H1 (cell line): ENCODE measurements at regions not wholly inside any gene's neighbourhood (a gene's known extent, or its start where the extent isn't known, plus 50 kb on each side); places are given as distances from the start of the nearest gene placed in this dataset.

ENCODE experiments used
- CTCF ChIA-PET: fragments of 300-600 bp; sonication (Branson Sonifier 250); formaldehyde crosslinking; loops from one replicate; lab custom pipeline; 2021; ENCODE audit not compliant: partially characterized antibody; lab: Charles Lee
- POLR2A ChIA-PET: fragments of 300-600 bp; sonication (Branson Sonifier 250); formaldehyde crosslinking; loops from one replicate; lab custom pipeline; 2021; ENCODE audit warnings: inconsistent platforms; ENCODE audit not compliant: partially characterized antibody; lab: Charles Lee
- DNase-seq, 2 experiments: peaks; one replicate each; pipeline versions ENCODE4 v3.0.0 to v3.0.0-alpha.2; 2010 to 2022; ENCODE audit warnings: low spot score in 2 of 2, low read depth in 1 of 2, mixed read lengths in 1 of 2
- FAIRE-seq: peaks from 2 replicates; lab custom pipeline; 2011; peaks lifted over from hg19 to GRCh38; lab: Jason Lieb, UNC
- H2AFZ ChIP-seq: 2 replicates; pipeline ENCODE4 v1.8.1; 2012; ENCODE audit warnings: low read length, inconsistent platforms
- H2AK5ac ChIP-seq: 2 replicates; pipeline ENCODE4 v1.6.1; 2013; ENCODE audit warnings: low read depth, low read length
- H2BK120ac ChIP-seq: replicated peaks from 2 replicates; pipeline ENCODE3; 2013; ENCODE audit warnings: low read depth, low read length, inconsistent platforms
- H2BK12ac ChIP-seq: 2 replicates; pipeline ENCODE4 v1.6.1; 2013; ENCODE audit warnings: low read depth, low read length
- H2BK15ac ChIP-seq: 2 replicates; pipeline ENCODE4 v1.6.1; 2013; ENCODE audit warnings: low read length
- H2BK20ac ChIP-seq: 2 replicates; pipeline ENCODE4 v1.6.1; 2013; ENCODE audit warnings: low read length
- H2BK5ac ChIP-seq: 2 replicates; pipeline ENCODE4 v1.6.1; 2013; ENCODE audit warnings: low read depth, low read length
- H3K14ac ChIP-seq: 2 replicates; pipeline ENCODE4 v1.6.1; 2013; ENCODE audit warnings: inconsistent platforms; ENCODE audit not compliant: insufficient read length
- H3K18ac ChIP-seq: 2 replicates; pipeline ENCODE4 v1.6.1; 2013; ENCODE audit warnings: low read length; ENCODE audit errors: extremely low read depth
- H3K23ac ChIP-seq: 2 replicates; pipeline ENCODE4 v1.6.1; 2013; ENCODE audit warnings: inconsistent platforms; ENCODE audit not compliant: insufficient read length
- H3K23me2 ChIP-seq: 2 replicates; pipeline ENCODE4 v1.6.1; 2013; ENCODE audit warnings: low read depth, low read length
- H3K27ac ChIP-seq: 2 replicates; pipeline ENCODE4 v1.6.1; 2011; ENCODE audit warnings: low read depth, low read length, inconsistent platforms
- H3K27me3 ChIP-seq, 4 experiments: replicated peaks in 1 of 4; 1 replicate in 1 of 4; 2 replicates in 3 of 4; pipeline versions ENCODE4 v1.6.1 to v1.8.1; 2011 to 2013; ENCODE audit warnings: low read length in 3 of 4, mild to moderate bottlenecking in 3 of 4, inconsistent platforms in 2 of 4, mixed read lengths in 2 of 4, moderate library complexity in 1 of 4; ENCODE audit not compliant: control insufficient read depth in 3 of 4, insufficient read depth in 3 of 4; ENCODE audit errors: extremely low read depth in 1 of 4
- H3K36me3 ChIP-seq, 4 experiments: 2 replicates each; pipeline versions ENCODE4 v1.6.1 to v1.8.1; 2011 to 2013; ENCODE audit warnings: mild to moderate bottlenecking in 4 of 4, low read length in 3 of 4, moderate library complexity in 2 of 4, control low read depth in 1 of 4, inconsistent platforms in 1 of 4; ENCODE audit not compliant: insufficient read depth in 4 of 4, control insufficient read depth in 2 of 4
- H3K4ac ChIP-seq: replicated peaks from 2 replicates; pipeline ENCODE3; 2013; ENCODE audit warnings: low read length, low read depth, mixed read lengths, inconsistent platforms; ENCODE audit not compliant: insufficient read length
- H3K4me1 ChIP-seq, 4 experiments: replicated peaks in 1 of 4; 1 replicate in 1 of 4; 2 replicates in 3 of 4; pipeline versions ENCODE4 v1.6.1 to v1.8.1; 2011 to 2013; ENCODE audit warnings: low read length in 3 of 4, inconsistent platforms in 2 of 4, mixed read lengths in 1 of 4; ENCODE audit not compliant: insufficient read depth in 4 of 4, control insufficient read depth in 3 of 4
- H3K4me2 ChIP-seq, 2 experiments: 2 replicates each; pipeline versions ENCODE4 v1.6.1 to v1.8.1; 2011 to 2013; ENCODE audit warnings: low read depth in 2 of 2, low read length in 2 of 2, control low read depth in 1 of 2, inconsistent platforms in 1 of 2, mild to moderate bottlenecking in 1 of 2; ENCODE audit not compliant: insufficient read depth in 1 of 2
- H3K4me3 ChIP-seq, 4 experiments: fragments of 200-600, 300-600 bp in 1 of 4; sonication (generic), shearing (Covaris generic), sonication (Bioruptor Twin) in 1 of 4; 2 replicates each; pipeline versions ENCODE4 v1.5.1 to v1.8.1; 2011 to 2016; ENCODE audit warnings: low read length in 4 of 4, low read depth in 3 of 4, control low read depth in 2 of 4, inconsistent platforms in 2 of 4, mild to moderate bottlenecking in 2 of 4, mixed read lengths in 1 of 4, moderate library complexity in 1 of 4; ENCODE audit not compliant: insufficient read depth in 2 of 4; ENCODE audit errors: extremely low read depth in 1 of 4
- H3K56ac ChIP-seq: replicated peaks from 2 replicates; pipeline ENCODE3; 2013; ENCODE audit warnings: low read depth, mild to moderate bottlenecking, mixed read lengths, low read length, inconsistent platforms; ENCODE audit not compliant: insufficient read length
- H3K79me1 ChIP-seq: 2 replicates; pipeline ENCODE4 v1.6.1; 2013; ENCODE audit warnings: low read depth, low read length, control low read depth
- H3K79me2 ChIP-seq, 2 experiments: 2 replicates each; pipeline versions ENCODE4 v1.6.1 to v1.8.1; 2012 to 2013; ENCODE audit warnings: low read length in 2 of 2, mild to moderate bottlenecking in 2 of 2, inconsistent platforms in 1 of 2; ENCODE audit not compliant: insufficient read depth in 2 of 2, control insufficient read depth in 1 of 2
- H3K9ac ChIP-seq, 4 experiments: replicated peaks in 1 of 4; 1 replicate in 1 of 4; 2 replicates in 3 of 4; pipeline versions ENCODE4 v1.6.1 to v1.8.1; 2011 to 2013; ENCODE audit warnings: low read depth in 3 of 4, low read length in 3 of 4, control low read depth in 2 of 4, mild to moderate bottlenecking in 2 of 4, moderate library complexity in 2 of 4, inconsistent platforms in 1 of 4; ENCODE audit errors: extremely low read depth in 1 of 4
- H3K9me3 ChIP-seq, 2 experiments: 2 replicates each; pipeline versions ENCODE4 v1.6.1 to v1.8.1; 2012 to 2013; ENCODE audit warnings: mild to moderate bottlenecking in 2 of 2, moderate library complexity in 2 of 2, control low read depth in 1 of 2, inconsistent platforms in 1 of 2, low read depth in 1 of 2, low read length in 1 of 2, mixed read lengths in 1 of 2; ENCODE audit not compliant: insufficient read depth in 2 of 2
- H4K20me1 ChIP-seq, 2 experiments: replicated peaks in 1 of 2; 2 replicates each; pipeline versions ENCODE3 to v1.8.1; 2011 to 2013; ENCODE audit warnings: inconsistent platforms in 2 of 2, low read length in 2 of 2, mild to moderate bottlenecking in 1 of 2; ENCODE audit not compliant: insufficient read depth in 2 of 2, control insufficient read depth in 1 of 2
- H4K5ac ChIP-seq: 2 replicates; pipeline ENCODE4 v1.6.1; 2013; ENCODE audit warnings: low read length, low read depth, mixed read lengths, inconsistent platforms; ENCODE audit not compliant: insufficient read length
- H4K8ac ChIP-seq: 2 replicates; pipeline ENCODE4 v1.8.0; 2013; ENCODE audit warnings: mild to moderate bottlenecking, moderate library complexity, low read length, inconsistent platforms; ENCODE audit not compliant: insufficient read depth; ENCODE audit errors: extremely low read depth
- H4K91ac ChIP-seq: replicated peaks from 2 replicates; pipeline ENCODE3; 2013; ENCODE audit warnings: low read length, mixed read lengths, inconsistent platforms; ENCODE audit not compliant: insufficient read length
- BRCA1 ChIP-seq: IDR thresholded peaks from 2 replicates; pipeline ENCODE4 v1.6.1; 2012; ENCODE audit warnings: low read depth, low read length, improper control_type of control experiment
- CHD1 ChIP-seq: IDR thresholded peaks from 2 replicates; pipeline ENCODE4 v1.6.1; 2012; ENCODE audit warnings: low read depth, low read length, improper control_type of control experiment
- GABPA ChIP-seq: IDR thresholded peaks from 2 replicates; pipeline ENCODE4 v1.6.1; 2011; ENCODE audit warnings: mild to moderate bottlenecking, low read length, moderate library complexity, borderline replicate concordance; ENCODE audit not compliant: insufficient read depth
- NANOG ChIP-seq: IDR thresholded peaks from 2 replicates; pipeline ENCODE4 v1.6.1; 2011; ENCODE audit warnings: low read length, low read depth, mild to moderate bottlenecking, inconsistent platforms; ENCODE audit not compliant: insufficient read depth, poor library complexity, severe bottlenecking
- NRF1 ChIP-seq: IDR thresholded peaks from 2 replicates; pipeline ENCODE4 v1.6.1; 2011; ENCODE audit warnings: mild to moderate bottlenecking, low read depth, low read length, improper control_type of control experiment
- RFX5 ChIP-seq: IDR thresholded peaks from 2 replicates; pipeline ENCODE4 v1.6.1; 2011; ENCODE audit warnings: low read depth, low read length, improper control_type of control experiment, borderline replicate concordance
- SRF ChIP-seq: IDR thresholded peaks from 2 replicates; pipeline ENCODE4 v1.6.1; 2011; ENCODE audit warnings: mild to moderate bottlenecking, low read depth, low read length, moderate library complexity
- WGBS, 2 experiments: shearing (Covaris generic) in 1 of 2; methylation state at CpG; one replicate each; pipeline versions ENCODE4 v1.1.6 to v1.1.7; 2013 to 2015; ENCODE audit warnings: low lambda C conversion rate in 2 of 2, mixed read lengths in 2 of 2, inconsistent platforms in 1 of 2, low coverage in 1 of 2, missing lambda C conversion rate in 1 of 2; ENCODE audit not compliant: insufficient replicate concordance in 2 of 2, insufficient coverage in 1 of 2, insufficient read length in 1 of 2; ENCODE audit errors: extremely low coverage in 1 of 2, missing lambda C conversion rate in 1 of 2; 5-methylcytosine and 5-hydroxymethylcytosine counted together

DNA sequence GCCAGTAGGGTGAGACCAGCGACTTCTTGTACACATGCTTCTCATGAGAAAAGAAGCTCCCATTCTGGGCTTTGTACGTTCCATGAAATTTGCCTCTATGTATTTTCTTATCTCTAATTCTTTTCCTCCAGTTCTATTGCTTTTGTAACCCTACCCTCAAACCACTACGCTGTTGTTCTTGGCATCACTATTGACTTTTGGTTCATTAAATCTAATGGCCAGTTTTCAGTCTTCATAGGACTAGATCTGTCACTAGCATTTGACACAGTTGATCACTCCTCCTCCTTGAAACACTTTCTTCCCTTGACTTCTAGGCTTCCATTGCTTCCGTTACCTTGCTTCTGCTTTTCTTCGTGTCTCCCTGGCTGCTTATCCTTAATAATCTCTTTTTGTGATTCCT is 121.7 kb upstream of the GOLGA6L4 start:
- Histone ChIP-seq H3K56ac (no peak overlapping the region), H2BK120ac (no peak overlapping the region), H3K27me3 (no peaks in the 10 kb centered on the region), H3K23ac (no peak overlapping the region), H4K5ac (no peak overlapping the region), H4K20me1 (no peaks in the 10 kb centered on the region), H3K4me2 (no peak overlapping the region), H4K91ac (no peak overlapping the region), H3K4ac (no peak overlapping the region), H3K36me3 (no peaks in the 10 kb centered on the region), H4K8ac (no peak overlapping the region), H2AFZ (no peak overlapping the region), H2BK5ac (no peak overlapping the region), H3K18ac (no peak overlapping the region), H2BK20ac (no peak overlapping the region), H3K4me3 (no peak overlapping the region), H3K4me1 (no peaks in the 10 kb centered on the region), H3K23me2 (no peaks in the 10 kb centered on the region), H3K79me2 (no peaks in the 10 kb centered on the region), H3K27ac (no peak overlapping the region), H2BK12ac (no peak overlapping the region), H2AK5ac (no peak overlapping the region), H2BK15ac (no peak overlapping the region), H3K9ac (no peak overlapping the region), H3K79me1 (no peaks in the 10 kb centered on the region), H3K9me3 (no peaks in the 10 kb centered on the region), H3K14ac (no peak overlapping the region)
- POLR2A ChIA-PET, result no interaction called here
- no peak for DNase-seq
- CTCF ChIA-PET, result no interaction called here
- FAIRE-seq, result no peak
- WGBS, 2 experiments, result 87% methylated on average over 5 of the region's 5 CpGs; no CpG with 5 or more reads in 1 of the 2 experiments
- TF ChIP-seq SRF (no peak), NRF1 (no peak), BRCA1 (no peak), GABPA (no peak), CHD1 (no peak), RFX5 (no peak), NANOG (no peak)
